ENCODE measurements at regions not wholly inside any gene's neighbourhood (a gene's known extent, or its start where the extent isn't known, plus 50 kb on each side); places are given as distances from the start of the nearest gene placed in this dataset.

DNA sequence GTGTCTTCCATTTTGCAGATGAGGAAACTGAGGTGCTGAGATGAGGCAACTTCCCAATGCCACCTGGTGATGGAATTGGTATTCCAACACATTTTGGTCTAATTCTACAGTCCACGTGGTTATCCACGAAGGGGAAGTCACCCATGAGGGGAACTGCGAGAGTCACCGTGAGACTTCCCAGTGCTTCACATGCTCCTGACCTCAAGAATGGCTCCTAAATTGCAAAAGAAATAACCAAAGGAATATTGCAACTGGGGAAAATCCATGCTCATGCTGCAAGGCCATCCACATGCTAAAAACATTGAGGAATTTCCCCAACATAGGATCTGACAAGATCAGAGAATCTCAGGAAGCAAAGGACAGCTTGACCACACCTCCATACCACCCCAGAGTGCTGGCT is 153.9 kb downstream of the HS3ST3B1 start (continued):
- TF ChIP-seq, protein P1, sequence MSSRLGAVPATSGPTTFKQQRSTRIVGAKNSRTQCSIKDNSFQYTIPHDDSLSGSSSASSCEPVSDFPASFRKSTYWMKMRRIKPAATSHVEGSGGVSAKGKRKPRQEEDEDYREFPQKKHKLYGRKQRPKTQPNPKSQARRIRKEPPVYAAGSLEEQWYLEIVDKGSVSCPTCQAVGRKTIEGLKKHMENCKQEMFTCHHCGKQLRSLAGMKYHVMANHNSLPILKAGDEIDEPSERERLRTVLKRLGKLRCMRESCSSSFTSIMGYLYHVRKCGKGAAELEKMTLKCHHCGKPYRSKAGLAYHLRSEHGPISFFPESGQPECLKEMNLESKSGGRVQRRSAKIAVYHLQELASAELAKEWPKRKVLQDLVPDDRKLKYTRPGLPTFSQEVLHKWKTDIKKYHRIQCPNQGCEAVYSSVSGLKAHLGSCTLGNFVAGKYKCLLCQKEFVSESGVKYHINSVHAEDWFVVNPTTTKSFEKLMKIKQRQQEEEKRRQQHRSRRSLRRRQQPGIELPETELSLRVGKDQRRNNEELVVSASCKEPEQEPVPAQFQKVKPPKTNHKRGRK (CRISPR knock-in tag; IDR thresholded peaks at IDR 0.05; ENCODE audit: borderline replicate concordance), result no peak
- TF ChIP-seq, protein P2, sequence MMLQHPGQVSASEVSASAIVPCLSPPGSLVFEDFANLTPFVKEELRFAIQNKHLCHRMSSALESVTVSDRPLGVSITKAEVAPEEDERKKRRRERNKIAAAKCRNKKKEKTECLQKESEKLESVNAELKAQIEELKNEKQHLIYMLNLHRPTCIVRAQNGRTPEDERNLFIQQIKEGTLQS (CRISPR knock-in tag; conservative IDR thresholded peaks at IDR 0.05), result no peak
- TF ChIP-seq, protein P3, sequence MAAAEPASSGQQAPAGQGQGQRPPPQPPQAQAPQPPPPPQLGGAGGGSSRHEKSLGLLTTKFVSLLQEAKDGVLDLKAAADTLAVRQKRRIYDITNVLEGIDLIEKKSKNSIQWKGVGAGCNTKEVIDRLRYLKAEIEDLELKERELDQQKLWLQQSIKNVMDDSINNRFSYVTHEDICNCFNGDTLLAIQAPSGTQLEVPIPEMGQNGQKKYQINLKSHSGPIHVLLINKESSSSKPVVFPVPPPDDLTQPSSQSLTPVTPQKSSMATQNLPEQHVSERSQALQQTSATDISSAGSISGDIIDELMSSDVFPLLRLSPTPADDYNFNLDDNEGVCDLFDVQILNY (CRISPR knock-in tag; IDR thresholded peaks at IDR 0.05), result no peak
- TF ChIP-seq SMAD3 (CRISPR knock-in tag; IDR thresholded peaks at IDR 0.05; ENCODE audit: borderline replicate concordance), result no peak
- TF ChIP-seq, protein P4, sequence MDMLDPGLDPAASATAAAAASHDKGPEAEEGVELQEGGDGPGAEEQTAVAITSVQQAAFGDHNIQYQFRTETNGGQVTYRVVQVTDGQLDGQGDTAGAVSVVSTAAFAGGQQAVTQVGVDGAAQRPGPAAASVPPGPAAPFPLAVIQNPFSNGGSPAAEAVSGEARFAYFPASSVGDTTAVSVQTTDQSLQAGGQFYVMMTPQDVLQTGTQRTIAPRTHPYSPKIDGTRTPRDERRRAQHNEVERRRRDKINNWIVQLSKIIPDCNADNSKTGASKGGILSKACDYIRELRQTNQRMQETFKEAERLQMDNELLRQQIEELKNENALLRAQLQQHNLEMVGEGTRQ (CRISPR knock-in tag; IDR thresholded peaks at IDR 0.05), result no peak
- TF ChIP-seq ELF4 (CRISPR knock-in tag; IDR thresholded peaks at IDR 0.05; ENCODE audit: low read depth), result no peak
- TF ChIP-seq, protein P5, sequence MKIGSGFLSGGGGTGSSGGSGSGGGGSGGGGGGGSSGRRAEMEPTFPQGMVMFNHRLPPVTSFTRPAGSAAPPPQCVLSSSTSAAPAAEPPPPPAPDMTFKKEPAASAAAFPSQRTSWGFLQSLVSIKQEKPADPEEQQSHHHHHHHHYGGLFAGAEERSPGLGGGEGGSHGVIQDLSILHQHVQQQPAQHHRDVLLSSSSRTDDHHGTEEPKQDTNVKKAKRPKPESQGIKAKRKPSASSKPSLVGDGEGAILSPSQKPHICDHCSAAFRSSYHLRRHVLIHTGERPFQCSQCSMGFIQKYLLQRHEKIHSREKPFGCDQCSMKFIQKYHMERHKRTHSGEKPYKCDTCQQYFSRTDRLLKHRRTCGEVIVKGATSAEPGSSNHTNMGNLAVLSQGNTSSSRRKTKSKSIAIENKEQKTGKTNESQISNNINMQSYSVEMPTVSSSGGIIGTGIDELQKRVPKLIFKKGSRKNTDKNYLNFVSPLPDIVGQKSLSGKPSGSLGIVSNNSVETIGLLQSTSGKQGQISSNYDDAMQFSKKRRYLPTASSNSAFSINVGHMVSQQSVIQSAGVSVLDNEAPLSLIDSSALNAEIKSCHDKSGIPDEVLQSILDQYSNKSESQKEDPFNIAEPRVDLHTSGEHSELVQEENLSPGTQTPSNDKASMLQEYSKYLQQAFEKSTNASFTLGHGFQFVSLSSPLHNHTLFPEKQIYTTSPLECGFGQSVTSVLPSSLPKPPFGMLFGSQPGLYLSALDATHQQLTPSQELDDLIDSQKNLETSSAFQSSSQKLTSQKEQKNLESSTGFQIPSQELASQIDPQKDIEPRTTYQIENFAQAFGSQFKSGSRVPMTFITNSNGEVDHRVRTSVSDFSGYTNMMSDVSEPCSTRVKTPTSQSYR (CRISPR knock-in tag; IDR thresholded peaks at IDR 0.05), result no peak
- no peak for TF ChIP-seq ZNF317 (CRISPR knock-in tag; IDR thresholded peaks at IDR 0.05; ENCODE audit: borderline replicate concordance, low read depth)
- no peak for TF ChIP-seq CREB1 (CRISPR knock-in tag; IDR thresholded peaks at IDR 0.05)
- no peak for TF ChIP-seq ZNF416 (CRISPR knock-in tag; IDR thresholded peaks at IDR 0.05)

DNA sequence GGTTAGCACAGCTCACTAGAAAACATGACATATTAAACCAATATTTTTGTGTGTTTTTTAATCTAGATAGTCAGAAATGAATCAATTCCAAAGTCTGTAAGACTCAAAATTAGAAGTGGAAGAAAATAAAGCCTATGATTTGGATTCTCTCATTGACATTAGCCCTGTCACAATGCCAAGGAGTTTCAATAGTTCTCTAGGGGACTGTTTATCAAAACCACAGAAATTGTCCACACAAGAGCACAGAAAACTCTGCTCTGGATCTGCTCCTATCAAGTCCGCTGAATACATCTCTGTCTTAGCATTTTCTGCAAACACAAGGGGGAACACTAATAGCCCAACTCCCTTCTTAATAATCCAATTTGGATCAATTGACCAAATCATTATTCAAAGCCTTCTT is 152.0 kb downstream of the HS3ST3B1 start:
- DNase-seq (ENCODE audit: low spot score), result no peak
- TF ChIP-seq EMX1 (CRISPR knock-in tag; IDR thresholded peaks at IDR 0.05) (no peak), NFYB (CRISPR knock-in tag; conservative IDR thresholded peaks at IDR 0.05; ENCODE audit: low read depth) (no peak), SMAD4 (CRISPR knock-in tag; IDR thresholded peaks at IDR 0.05) (no peak), NR3C1 (CRISPR knock-in tag; conservative IDR thresholded peaks at IDR 0.05; ENCODE audit: low read depth) (no peak), ZNF671 (CRISPR knock-in tag; IDR thresholded peaks at IDR 0.05) (no peak), TEAD4 (CRISPR knock-in tag; IDR thresholded peaks at IDR 0.05) (no peak)
- TF ChIP-seq, protein P6, sequence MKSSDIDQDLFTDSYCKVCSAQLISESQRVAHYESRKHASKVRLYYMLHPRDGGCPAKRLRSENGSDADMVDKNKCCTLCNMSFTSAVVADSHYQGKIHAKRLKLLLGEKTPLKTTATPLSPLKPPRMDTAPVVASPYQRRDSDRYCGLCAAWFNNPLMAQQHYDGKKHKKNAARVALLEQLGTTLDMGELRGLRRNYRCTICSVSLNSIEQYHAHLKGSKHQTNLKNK (CRISPR knock-in tag; IDR thresholded peaks at IDR 0.05), result no peak
- TF ChIP-seq, protein P7, sequence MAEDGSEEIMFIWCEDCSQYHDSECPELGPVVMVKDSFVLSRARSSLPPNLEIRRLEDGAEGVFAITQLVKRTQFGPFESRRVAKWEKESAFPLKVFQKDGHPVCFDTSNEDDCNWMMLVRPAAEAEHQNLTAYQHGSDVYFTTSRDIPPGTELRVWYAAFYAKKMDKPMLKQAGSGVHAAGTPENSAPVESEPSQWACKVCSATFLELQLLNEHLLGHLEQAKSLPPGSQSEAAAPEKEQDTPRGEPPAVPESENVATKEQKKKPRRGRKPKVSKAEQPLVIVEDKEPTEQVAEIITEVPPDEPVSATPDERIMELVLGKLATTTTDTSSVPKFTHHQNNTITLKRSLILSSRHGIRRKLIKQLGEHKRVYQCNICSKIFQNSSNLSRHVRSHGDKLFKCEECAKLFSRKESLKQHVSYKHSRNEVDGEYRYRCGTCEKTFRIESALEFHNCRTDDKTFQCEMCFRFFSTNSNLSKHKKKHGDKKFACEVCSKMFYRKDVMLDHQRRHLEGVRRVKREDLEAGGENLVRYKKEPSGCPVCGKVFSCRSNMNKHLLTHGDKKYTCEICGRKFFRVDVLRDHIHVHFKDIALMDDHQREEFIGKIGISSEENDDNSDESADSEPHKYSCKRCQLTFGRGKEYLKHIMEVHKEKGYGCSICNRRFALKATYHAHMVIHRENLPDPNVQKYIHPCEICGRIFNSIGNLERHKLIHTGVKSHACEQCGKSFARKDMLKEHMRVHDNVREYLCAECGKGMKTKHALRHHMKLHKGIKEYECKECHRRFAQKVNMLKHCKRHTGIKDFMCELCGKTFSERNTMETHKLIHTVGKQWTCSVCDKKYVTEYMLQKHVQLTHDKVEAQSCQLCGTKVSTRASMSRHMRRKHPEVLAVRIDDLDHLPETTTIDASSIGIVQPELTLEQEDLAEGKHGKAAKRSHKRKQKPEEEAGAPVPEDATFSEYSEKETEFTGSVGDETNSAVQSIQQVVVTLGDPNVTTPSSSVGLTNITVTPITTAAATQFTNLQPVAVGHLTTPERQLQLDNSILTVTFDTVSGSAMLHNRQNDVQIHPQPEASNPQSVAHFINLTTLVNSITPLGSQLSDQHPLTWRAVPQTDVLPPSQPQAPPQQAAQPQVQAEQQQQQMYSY (CRISPR knock-in tag; IDR thresholded peaks at IDR 0.05), result no peak
- TF ChIP-seq, protein P8, sequence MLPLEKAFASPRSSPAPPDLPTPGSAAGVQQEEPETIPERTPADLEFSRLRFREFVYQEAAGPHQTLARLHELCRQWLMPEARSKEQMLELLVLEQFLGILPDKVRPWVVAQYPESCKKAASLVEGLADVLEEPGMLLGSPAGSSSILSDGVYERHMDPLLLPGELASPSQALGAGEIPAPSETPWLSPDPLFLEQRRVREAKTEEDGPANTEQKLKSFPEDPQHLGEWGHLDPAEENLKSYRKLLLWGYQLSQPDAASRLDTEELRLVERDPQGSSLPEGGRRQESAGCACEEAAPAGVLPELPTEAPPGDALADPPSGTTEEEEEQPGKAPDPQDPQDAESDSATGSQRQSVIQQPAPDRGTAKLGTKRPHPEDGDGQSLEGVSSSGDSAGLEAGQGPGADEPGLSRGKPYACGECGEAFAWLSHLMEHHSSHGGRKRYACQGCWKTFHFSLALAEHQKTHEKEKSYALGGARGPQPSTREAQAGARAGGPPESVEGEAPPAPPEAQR (CRISPR knock-in tag; IDR thresholded peaks at IDR 0.05), result no peak
- TF ChIP-seq, protein P9, sequence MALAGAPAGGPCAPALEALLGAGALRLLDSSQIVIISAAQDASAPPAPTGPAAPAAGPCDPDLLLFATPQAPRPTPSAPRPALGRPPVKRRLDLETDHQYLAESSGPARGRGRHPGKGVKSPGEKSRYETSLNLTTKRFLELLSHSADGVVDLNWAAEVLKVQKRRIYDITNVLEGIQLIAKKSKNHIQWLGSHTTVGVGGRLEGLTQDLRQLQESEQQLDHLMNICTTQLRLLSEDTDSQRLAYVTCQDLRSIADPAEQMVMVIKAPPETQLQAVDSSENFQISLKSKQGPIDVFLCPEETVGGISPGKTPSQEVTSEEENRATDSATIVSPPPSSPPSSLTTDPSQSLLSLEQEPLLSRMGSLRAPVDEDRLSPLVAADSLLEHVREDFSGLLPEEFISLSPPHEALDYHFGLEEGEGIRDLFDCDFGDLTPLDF (CRISPR knock-in tag; IDR thresholded peaks at IDR 0.05), result no peak
- TF ChIP-seq, protein P10, sequence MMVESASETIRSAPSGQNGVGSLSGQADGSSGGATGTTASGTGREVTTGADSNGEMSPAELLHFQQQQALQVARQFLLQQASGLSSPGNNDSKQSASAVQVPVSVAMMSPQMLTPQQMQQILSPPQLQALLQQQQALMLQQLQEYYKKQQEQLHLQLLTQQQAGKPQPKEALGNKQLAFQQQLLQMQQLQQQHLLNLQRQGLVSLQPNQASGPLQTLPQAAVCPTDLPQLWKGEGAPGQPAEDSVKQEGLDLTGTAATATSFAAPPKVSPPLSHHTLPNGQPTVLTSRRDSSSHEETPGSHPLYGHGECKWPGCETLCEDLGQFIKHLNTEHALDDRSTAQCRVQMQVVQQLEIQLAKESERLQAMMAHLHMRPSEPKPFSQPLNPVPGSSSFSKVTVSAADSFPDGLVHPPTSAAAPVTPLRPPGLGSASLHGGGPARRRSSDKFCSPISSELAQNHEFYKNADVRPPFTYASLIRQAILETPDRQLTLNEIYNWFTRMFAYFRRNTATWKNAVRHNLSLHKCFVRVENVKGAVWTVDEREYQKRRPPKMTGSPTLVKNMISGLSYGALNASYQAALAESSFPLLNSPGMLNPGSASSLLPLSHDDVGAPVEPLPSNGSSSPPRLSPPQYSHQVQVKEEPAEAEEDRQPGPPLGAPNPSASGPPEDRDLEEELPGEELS (CRISPR knock-in tag; IDR thresholded peaks at IDR 0.05), result no peak

More for the DNA sequence above, 152.0 kb downstream of the HS3ST3B1 start:
- no peaks in the 10 kb centered on the region for H3K36me3 Mint-ChIP-seq
- H3K27me3 Mint-ChIP-seq (ENCODE audit: low read depth), result no peaks in the 10 kb centered on the region; the same call in 1 of the 2 replicates
- CTCF ChIA-PET, result no interaction called here
- H3K27ac Mint-ChIP-seq, result no peak overlapping the region
- no peak overlapping the region for H3K4me3 Mint-ChIP-seq
- POLR2A ChIA-PET, result no interaction called here
- H3K4me1 Mint-ChIP-seq, result peaks cover 16% of the 10 kb centered on the region
- H3K9me3 Mint-ChIP-seq, result peaks cover 4% of the 10 kb centered on the region; the same call in 1 of the 2 replicates
- ATAC-seq, result no peak

All from WTC11 (cell line).